ENCODE measurements at regions not wholly inside any gene's neighbourhood (a gene's known extent, or its start where the extent isn't known, plus 50 kb on each side); places are given as distances from the start of the nearest gene placed in this dataset.

- TF ChIP-seq, protein P1, sequence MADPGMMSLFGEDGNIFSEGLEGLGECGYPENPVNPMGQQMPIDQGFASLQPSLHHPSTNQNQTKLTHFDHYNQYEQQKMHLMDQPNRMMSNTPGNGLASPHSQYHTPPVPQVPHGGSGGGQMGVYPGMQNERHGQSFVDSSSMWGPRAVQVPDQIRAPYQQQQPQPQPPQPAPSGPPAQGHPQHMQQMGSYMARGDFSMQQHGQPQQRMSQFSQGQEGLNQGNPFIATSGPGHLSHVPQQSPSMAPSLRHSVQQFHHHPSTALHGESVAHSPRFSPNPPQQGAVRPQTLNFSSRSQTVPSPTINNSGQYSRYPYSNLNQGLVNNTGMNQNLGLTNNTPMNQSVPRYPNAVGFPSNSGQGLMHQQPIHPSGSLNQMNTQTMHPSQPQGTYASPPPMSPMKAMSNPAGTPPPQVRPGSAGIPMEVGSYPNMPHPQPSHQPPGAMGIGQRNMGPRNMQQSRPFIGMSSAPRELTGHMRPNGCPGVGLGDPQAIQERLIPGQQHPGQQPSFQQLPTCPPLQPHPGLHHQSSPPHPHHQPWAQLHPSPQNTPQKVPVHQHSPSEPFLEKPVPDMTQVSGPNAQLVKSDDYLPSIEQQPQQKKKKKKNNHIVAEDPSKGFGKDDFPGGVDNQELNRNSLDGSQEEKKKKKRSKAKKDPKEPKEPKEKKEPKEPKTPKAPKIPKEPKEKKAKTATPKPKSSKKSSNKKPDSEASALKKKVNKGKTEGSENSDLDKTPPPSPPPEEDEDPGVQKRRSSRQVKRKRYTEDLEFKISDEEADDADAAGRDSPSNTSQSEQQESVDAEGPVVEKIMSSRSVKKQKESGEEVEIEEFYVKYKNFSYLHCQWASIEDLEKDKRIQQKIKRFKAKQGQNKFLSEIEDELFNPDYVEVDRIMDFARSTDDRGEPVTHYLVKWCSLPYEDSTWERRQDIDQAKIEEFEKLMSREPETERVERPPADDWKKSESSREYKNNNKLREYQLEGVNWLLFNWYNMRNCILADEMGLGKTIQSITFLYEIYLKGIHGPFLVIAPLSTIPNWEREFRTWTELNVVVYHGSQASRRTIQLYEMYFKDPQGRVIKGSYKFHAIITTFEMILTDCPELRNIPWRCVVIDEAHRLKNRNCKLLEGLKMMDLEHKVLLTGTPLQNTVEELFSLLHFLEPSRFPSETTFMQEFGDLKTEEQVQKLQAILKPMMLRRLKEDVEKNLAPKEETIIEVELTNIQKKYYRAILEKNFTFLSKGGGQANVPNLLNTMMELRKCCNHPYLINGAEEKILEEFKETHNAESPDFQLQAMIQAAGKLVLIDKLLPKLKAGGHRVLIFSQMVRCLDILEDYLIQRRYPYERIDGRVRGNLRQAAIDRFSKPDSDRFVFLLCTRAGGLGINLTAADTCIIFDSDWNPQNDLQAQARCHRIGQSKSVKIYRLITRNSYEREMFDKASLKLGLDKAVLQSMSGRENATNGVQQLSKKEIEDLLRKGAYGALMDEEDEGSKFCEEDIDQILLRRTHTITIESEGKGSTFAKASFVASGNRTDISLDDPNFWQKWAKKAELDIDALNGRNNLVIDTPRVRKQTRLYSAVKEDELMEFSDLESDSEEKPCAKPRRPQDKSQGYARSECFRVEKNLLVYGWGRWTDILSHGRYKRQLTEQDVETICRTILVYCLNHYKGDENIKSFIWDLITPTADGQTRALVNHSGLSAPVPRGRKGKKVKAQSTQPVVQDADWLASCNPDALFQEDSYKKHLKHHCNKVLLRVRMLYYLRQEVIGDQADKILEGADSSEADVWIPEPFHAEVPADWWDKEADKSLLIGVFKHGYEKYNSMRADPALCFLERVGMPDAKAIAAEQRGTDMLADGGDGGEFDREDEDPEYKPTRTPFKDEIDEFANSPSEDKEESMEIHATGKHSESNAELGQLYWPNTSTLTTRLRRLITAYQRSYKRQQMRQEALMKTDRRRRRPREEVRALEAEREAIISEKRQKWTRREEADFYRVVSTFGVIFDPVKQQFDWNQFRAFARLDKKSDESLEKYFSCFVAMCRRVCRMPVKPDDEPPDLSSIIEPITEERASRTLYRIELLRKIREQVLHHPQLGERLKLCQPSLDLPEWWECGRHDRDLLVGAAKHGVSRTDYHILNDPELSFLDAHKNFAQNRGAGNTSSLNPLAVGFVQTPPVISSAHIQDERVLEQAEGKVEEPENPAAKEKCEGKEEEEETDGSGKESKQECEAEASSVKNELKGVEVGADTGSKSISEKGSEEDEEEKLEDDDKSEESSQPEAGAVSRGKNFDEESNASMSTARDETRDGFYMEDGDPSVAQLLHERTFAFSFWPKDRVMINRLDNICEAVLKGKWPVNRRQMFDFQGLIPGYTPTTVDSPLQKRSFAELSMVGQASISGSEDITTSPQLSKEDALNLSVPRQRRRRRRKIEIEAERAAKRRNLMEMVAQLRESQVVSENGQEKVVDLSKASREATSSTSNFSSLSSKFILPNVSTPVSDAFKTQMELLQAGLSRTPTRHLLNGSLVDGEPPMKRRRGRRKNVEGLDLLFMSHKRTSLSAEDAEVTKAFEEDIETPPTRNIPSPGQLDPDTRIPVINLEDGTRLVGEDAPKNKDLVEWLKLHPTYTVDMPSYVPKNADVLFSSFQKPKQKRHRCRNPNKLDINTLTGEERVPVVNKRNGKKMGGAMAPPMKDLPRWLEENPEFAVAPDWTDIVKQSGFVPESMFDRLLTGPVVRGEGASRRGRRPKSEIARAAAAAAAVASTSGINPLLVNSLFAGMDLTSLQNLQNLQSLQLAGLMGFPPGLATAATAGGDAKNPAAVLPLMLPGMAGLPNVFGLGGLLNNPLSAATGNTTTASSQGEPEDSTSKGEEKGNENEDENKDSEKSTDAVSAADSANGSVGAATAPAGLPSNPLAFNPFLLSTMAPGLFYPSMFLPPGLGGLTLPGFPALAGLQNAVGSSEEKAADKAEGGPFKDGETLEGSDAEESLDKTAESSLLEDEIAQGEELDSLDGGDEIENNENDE (IDR thresholded peaks at IDR 0.05; ENCODE audit: insufficient replicate concordance, low read length), result no peak
- no peak for TF ChIP-seq TBP (IDR thresholded peaks at IDR 0.05; ENCODE audit: low read depth, low read length)
- no peak for TF ChIP-seq TEAD4 (IDR thresholded peaks at IDR 0.05; ENCODE audit: low read depth, low read length)
- no peak for TF ChIP-seq EZH2 (IDR thresholded peaks at IDR 0.05; ENCODE audit: low read depth, low read length, severe bottlenecking)
- TF ChIP-seq HDAC6 (IDR thresholded peaks at IDR 0.05; ENCODE audit: low read depth, low read length), result no peak
- TF ChIP-seq, protein P2, sequence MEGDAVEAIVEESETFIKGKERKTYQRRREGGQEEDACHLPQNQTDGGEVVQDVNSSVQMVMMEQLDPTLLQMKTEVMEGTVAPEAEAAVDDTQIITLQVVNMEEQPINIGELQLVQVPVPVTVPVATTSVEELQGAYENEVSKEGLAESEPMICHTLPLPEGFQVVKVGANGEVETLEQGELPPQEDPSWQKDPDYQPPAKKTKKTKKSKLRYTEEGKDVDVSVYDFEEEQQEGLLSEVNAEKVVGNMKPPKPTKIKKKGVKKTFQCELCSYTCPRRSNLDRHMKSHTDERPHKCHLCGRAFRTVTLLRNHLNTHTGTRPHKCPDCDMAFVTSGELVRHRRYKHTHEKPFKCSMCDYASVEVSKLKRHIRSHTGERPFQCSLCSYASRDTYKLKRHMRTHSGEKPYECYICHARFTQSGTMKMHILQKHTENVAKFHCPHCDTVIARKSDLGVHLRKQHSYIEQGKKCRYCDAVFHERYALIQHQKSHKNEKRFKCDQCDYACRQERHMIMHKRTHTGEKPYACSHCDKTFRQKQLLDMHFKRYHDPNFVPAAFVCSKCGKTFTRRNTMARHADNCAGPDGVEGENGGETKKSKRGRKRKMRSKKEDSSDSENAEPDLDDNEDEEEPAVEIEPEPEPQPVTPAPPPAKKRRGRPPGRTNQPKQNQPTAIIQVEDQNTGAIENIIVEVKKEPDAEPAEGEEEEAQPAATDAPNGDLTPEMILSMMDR (IDR thresholded peaks at IDR 0.05; ENCODE audit: control extremely low read depth in 1 of 3, insufficient read depth in 1 of 3, low read depth in 1 of 3, low read length in 3 of 3), result no peak
- TF ChIP-seq CBX8 (IDR thresholded peaks at IDR 0.05; ENCODE audit: borderline replicate concordance, low read depth, low read length), result no peak
- no peak for TF ChIP-seq RXRA (IDR thresholded peaks at IDR 0.05; ENCODE audit: insufficient read depth, low read depth, low read length)
- no peak for TF ChIP-seq MAFK (IDR thresholded peaks at IDR 0.05; ENCODE audit: low read depth, low read length)
- TF ChIP-seq CBX5 (IDR thresholded peaks at IDR 0.05; ENCODE audit: low read depth, low read length), result no peak
- TF ChIP-seq CREB1 (IDR thresholded peaks at IDR 0.05), result no peak
Observed at GRCh38 chr6:167212713-167213005, 54.9 kb upstream of the GPR31 start (continued).

Data from H1 (cell line).